LNCAP (cell line): ENCODE measurements at regions not wholly inside any gene's neighbourhood (a gene's known extent, or its start where the extent isn't known, plus 50 kb on each side); places are given as distances from the start of the nearest gene placed in this dataset.

Experiments used
- CTCF ChIP-seq: fragments of 450-650 bp; IDR thresholded peaks from 2 replicates; pipeline ENCODE4 v1.5.1; 2017; ENCODE audit warnings: mild to moderate bottlenecking

GRCh38 chr3:106172101-106172500, 303.3 kb upstream of the CBLB start:
- TF ChIP-seq CTCF = no peak

DNA sequence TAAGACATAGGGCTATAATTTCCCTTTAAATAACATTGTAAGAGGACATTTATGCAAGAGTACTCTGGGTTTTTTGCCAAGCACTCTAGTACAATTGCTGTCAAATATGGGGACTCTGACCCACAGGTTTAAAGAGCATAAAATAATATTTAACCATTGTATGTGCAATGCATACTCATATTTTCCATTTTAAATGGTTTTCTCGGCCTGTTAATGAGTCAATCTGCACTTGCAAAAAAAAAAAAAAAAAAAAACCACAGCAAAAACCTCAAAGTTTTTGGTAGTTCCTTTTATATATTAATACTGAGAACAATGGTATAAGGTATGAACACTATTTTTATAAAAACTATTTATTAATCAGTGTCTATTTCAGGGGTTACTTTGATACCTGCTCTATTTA, 304.0 kb upstream of the CBLB start:
- TF ChIP-seq CTCF = no peak

DNA sequence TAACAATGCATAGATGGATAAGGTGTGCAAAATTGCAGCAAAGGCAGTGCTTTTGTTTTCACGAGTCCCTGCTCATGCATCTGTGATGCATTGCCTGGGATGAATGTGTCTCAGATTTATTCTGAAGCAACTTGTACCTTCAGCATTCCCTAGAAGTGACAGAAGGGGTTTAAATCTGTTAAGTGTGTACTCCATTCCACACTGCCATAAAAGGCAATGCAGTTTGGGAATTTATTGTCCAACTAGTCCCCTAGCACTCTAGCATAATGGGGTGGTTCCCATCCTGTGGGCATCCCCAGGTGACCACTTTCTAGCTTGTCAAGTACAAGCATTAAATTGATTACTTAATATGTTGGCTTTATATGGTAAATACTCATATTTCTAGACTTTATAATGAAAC, 306.5 kb upstream of the CBLB start:
- no peak for TF ChIP-seq CTCF

GRCh38 chr3:106176734-106177133, 307.9 kb upstream of the CBLB start:
- no peak for TF ChIP-seq CTCF

DNA sequence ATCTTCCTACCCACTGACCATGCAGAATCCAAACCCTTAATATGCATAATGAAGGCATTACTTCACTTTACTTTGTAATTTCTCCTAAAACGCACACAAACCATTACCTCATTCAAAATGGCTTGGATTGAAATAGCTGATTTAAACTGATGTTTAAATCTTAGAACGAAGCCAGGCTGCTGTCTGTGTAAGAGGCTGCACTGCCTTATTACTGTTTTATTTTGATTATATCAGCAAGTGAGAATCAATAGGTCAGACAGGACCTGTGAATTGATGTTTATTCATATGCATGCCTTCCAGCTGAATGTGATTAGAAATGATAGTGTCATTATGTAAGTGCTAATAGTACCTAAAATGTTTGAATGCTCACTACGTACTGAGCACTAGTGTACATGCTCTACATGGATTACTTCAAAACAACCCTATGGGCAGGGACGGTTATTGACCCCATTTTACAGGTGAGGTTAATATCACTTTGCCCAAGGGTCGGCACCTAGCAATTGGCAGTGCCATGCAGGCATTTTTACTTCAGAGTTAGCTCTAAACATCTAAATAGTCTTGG, 314.2 kb upstream of the CBLB start:
- TF ChIP-seq CTCF = no peak

DNA sequence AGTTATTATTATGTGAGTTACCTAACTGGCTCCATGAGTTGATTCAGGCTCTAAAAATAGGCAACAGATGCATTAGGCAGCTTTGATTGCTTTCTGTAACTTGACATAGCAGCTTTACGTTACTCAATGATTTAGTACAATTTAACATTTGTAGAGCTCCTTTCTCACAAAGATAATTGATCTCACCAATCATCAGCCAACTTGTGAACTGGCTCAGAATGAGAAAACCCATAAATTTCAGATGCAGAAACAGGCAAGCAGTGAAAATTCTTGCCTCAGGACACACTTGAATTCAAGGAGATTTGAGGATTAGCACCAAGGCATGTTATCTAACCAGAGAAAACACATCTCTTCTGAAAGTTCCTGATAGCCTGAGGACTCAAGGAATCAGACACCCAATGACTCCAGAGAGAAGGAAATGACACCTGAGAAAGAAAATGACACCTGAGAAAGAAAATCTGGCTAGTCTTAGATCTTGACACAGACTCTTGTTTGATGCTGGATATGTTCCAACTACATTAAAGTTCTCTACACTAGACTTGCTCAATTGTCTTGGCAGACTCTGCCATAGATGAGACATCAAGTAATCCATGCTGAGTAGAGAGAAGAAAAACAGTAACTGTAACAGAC, 315.1 kb upstream of the CBLB start:
- no peak for TF ChIP-seq CTCF

DNA sequence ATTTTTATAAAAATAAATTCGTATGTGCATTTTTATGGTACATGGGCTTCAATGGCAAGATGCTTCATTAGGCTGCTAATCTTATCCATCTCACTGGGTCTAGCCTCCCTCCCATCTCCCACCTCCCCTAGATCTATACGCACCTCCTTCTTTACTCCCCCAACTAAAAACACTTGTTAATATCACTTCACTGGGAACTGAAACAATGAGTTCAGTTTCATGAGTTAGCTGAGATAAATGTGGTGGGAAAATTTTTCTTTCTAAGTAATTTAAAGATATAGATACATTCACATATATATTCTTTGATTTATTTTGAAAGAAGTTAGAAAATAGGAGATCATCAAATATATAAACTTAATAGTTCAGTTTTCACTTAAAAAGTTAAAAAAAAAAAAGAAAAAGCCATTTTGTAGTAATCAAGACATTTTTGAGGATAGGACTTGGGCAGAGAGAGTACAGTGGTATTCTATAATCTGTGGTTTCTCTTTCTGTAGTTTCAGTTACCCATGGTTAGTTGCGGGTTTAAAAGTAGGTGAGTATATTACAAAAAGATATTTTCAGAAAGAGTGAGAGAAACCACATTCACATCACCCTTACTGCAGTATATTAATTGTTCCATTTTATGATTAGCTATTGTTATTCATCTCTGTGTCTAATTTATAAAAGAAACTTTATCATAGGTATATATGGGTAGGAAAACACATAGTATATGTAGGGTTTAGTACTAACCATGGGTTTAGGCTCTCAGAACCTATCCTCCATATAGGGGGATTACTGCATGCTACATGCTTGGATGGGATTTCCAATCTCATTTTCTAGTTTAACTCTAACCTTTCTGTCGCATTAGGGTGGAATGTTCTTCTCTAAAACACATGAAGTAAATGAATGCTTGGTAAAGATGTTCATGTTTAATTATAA, 316.0 kb upstream of the CBLB start:
- no peak for TF ChIP-seq CTCF
